GM23338 (cell line): ENCODE measurements at regions not wholly inside any gene's neighbourhood (a gene's known extent, or its start where the extent isn't known, plus 50 kb on each side); places are given as distances from the start of the nearest gene placed in this dataset.

Experiments used
- CTCF ChIP-seq, 2 experiments: fragments of 200-600 bp in 1 of 2; sonication (generic) in 1 of 2; conservative IDR thresholded peaks; 2 replicates each; pipeline versions ENCODE4 v1.5.1 to v1.6.1; 2016 to 2017; ENCODE audit warnings: antibody characterized with exemption in 2 of 2, low read depth in 2 of 2, mild to moderate bottlenecking in 2 of 2, moderate library complexity in 1 of 2
- ETS1 ChIP-seq: IDR thresholded peaks from 2 replicates; pipeline ENCODE4 v1.6.1; 2016; ENCODE audit warnings: antibody characterized with exemption
- POLR2AphosphoS5 ChIP-seq: IDR thresholded peaks from 2 replicates; pipeline ENCODE4 v1.6.1; 2016; ENCODE audit warnings: antibody characterized with exemption, low read depth
- REST ChIP-seq: IDR thresholded peaks from one replicate; pipeline ENCODE4 v1.6.1; 2018; ENCODE audit warnings: antibody characterized with exemption; ENCODE audit not compliant: unreplicated experiment
- STAT1 ChIP-seq: IDR thresholded peaks from one replicate; pipeline ENCODE4 v1.6.1; 2016; ENCODE audit warnings: antibody characterized with exemption; ENCODE audit not compliant: unreplicated experiment

- TF ChIP-seq ETS1: no peak
- no peak for TF ChIP-seq REST
- TF ChIP-seq CTCF (conservative IDR thresholded peaks at IDR 0.05; ENCODE audit: low read depth in 2 of 2): no peak
- TF ChIP-seq STAT1: no peak
- TF ChIP-seq POLR2AphosphoS5: no peak
Measured at GRCh38 chr9:20207176-20207575, 415.1 kb downstream of the MLLT3 start.
